HL-60 (cell line): ENCODE measurements at regions not wholly inside any gene's neighbourhood (a gene's known extent, or its start where the extent isn't known, plus 50 kb on each side); places are given as distances from the start of the nearest gene placed in this dataset.

Experiments used
- DNase-seq, 2 experiments: peaks; one replicate each; pipeline ENCODE4 v3.0.0-alpha.2; 2010 to 2020; ENCODE audit warnings: low read depth in 1 of 2, low spot score in 1 of 2
- H3K27ac ChIP-seq: fragments of 250-450 bp; sonication (Bioruptor Pico); replicated peaks from 2 replicates; pipeline ENCODE4 v1.5.1; 2020; ENCODE audit warnings: mild to moderate bottlenecking, moderate library complexity
- H3K27me3 ChIP-seq: fragments of 250-450 bp; sonication (Bioruptor Pico); 2 replicates; pipeline ENCODE4 v1.5.1; 2021; ENCODE audit warnings: mild to moderate bottlenecking, moderate library complexity; ENCODE audit not compliant: insufficient read depth, poor library complexity, severe bottlenecking
- H3K4me3 ChIP-seq: replicated peaks from 2 replicates; pipeline ENCODE4 v1.5.1; 2011; ENCODE audit warnings: mild to moderate bottlenecking, control low read depth, low read length; ENCODE audit not compliant: insufficient read depth
- CTCF ChIP-seq: IDR thresholded peaks from one replicate; pipeline ENCODE4 v1.5.1; 2011; ENCODE audit warnings: low read length, control low read depth, inconsistent platforms; ENCODE audit not compliant: insufficient read depth
- GABPA ChIP-seq: IDR thresholded peaks from 2 replicates; pipeline ENCODE4 v1.6.1; 2012; ENCODE audit warnings: low read depth
- POLR2AphosphoS5 ChIP-seq: IDR thresholded peaks from 2 replicates; pipeline ENCODE4 v1.6.1; 2012; ENCODE audit warnings: low read depth
- REST ChIP-seq: IDR thresholded peaks from 2 replicates; pipeline ENCODE4 v1.6.1; 2012; ENCODE audit warnings: low read depth; ENCODE audit not compliant: insufficient replicate concordance
- SPI1 ChIP-seq: IDR thresholded peaks from 2 replicates; pipeline ENCODE4 v1.6.1; 2012; ENCODE audit warnings: low read depth, mild to moderate bottlenecking, borderline replicate concordance

GRCh38 chr1:22268327-22268726 lies 125.4 kb upstream of the WNT4 start:
- no peak for DNase-seq
- Histone ChIP-seq H3K4me3 (no peak overlapping the region), H3K27me3 (peaks cover 2% of the 10 kb centered on the region), H3K27ac (no peak overlapping the region)
- no peak for TF ChIP-seq REST
- no peak for TF ChIP-seq SPI1
- no peak for TF ChIP-seq POLR2AphosphoS5
- no peak for TF ChIP-seq CTCF
- no peak for TF ChIP-seq GABPA

GRCh38 chr1:22271847-22272801 lies 129.2 kb upstream of the WNT4 start:
- Histone ChIP-seq H3K27me3 (peaks cover 5% of the 10 kb centered on the region), H3K27ac (no peak overlapping the region), H3K4me3 (no peak overlapping the region)
- no peak for DNase-seq
- no peak for TF ChIP-seq REST
- TF ChIP-seq POLR2AphosphoS5: no peak
- no peak for TF ChIP-seq SPI1
- TF ChIP-seq GABPA: no peak

- DNase-seq: no peak
- no peak for TF ChIP-seq POLR2AphosphoS5
- TF ChIP-seq REST: no peak
- TF ChIP-seq SPI1: no peak
- TF ChIP-seq CTCF: no peak
- no peak for TF ChIP-seq GABPA
These were observed 131.1 kb upstream of the WNT4 start for GRCh38 chr1:22273686-22274681.

More at GRCh38 chr1:22273686-22274681, 131.1 kb upstream of the WNT4 start:
- Histone ChIP-seq H3K27ac (no peak overlapping the region), H3K4me3 (no peak overlapping the region), H3K27me3 (peaks cover 5% of the 10 kb centered on the region)
